ENCODE measurements at regions not wholly inside any gene's neighbourhood (a gene's known extent, or its start where the extent isn't known, plus 50 kb on each side); places are given as distances from the start of the nearest gene placed in this dataset.

- no peak for TF ChIP-seq CTCF (IDR thresholded peaks at IDR 0.05; ENCODE audit: extremely low read depth, missing control alignments)
- DNase-seq (ENCODE audit: low spot score) = peak; percentile 39
Observed at GRCh38 chr6:144582939-144583613, 297.9 kb downstream of the UTRN start.

- no peak for DNase-seq (ENCODE audit: low spot score)
- TF ChIP-seq CTCF (IDR thresholded peaks at IDR 0.05; ENCODE audit: extremely low read depth, missing control alignments) = no peak
Observed at GRCh38 chr6:144583614-144583954, 298.4 kb downstream of the UTRN start.

GRCh38 chr6:144585217-144585814 lies 300.2 kb downstream of the UTRN start:
- TF ChIP-seq CTCF (IDR thresholded peaks at IDR 0.05; ENCODE audit: extremely low read depth, missing control alignments) = peak; percentile 26
- DNase-seq (ENCODE audit: low spot score) = no peak

GRCh38 chr6:144586986-144587385 lies 301.9 kb downstream of the UTRN start:
- DNase-seq (ENCODE audit: low spot score) = no peak
- TF ChIP-seq CTCF (IDR thresholded peaks at IDR 0.05; ENCODE audit: extremely low read depth, missing control alignments) = no peak

GRCh38 chr6:144588697-144589325 lies 303.7 kb downstream of the UTRN start:
- DNase-seq (ENCODE audit: low spot score) = no peak
- no peak for TF ChIP-seq CTCF (IDR thresholded peaks at IDR 0.05; ENCODE audit: extremely low read depth, missing control alignments)

GRCh38 chr6:144590532-144590931 lies 305.4 kb downstream of the UTRN start:
- no peak for DNase-seq (ENCODE audit: low spot score)
- TF ChIP-seq CTCF (IDR thresholded peaks at IDR 0.05; ENCODE audit: extremely low read depth, missing control alignments) = no peak

- DNase-seq (ENCODE audit: low spot score) = no peak
- TF ChIP-seq CTCF (IDR thresholded peaks at IDR 0.05; ENCODE audit: extremely low read depth, missing control alignments) = no peak
Observed at GRCh38 chr6:144593392-144593791, 308.3 kb downstream of the UTRN start.

Measured in GM20000 (cell line).